GM23338 (cell line): ENCODE measurements at regions not wholly inside any gene's neighbourhood (a gene's known extent, or its start where the extent isn't known, plus 50 kb on each side); places are given as distances from the start of the nearest gene placed in this dataset.

ENCODE experiments used
- ATAC-seq: fragments of 200-7000 bp; cut with Tn5 transposase; 3 replicates; pipeline ENCODE4 v1.9.1; 2020
- DNase-seq: peaks from one replicate; pipeline ENCODE4 v3.0.0-alpha.2; 2015; ENCODE audit warnings: low spot score
- H2AFZ ChIP-seq: fragments of 200-600 bp; sonication (generic); 2 replicates; pipeline ENCODE4 v1.8.0; 2016; ENCODE audit warnings: antibody characterized with exemption, mild to moderate bottlenecking, moderate library complexity
- H3F3A ChIP-seq: fragments of 200-600 bp; sonication (generic); replicated peaks from 2 replicates; pipeline ENCODE4 v1.8.0; 2017; ENCODE audit warnings: antibody characterized with exemption, mixed run types, low read depth
- H3K27ac ChIP-seq: fragments of 200-600 bp; sonication (generic); 2 replicates; pipeline ENCODE4 v1.6.1; 2016; ENCODE audit warnings: low read depth
- H3K27me3 ChIP-seq: fragments of 200-600 bp; sonication (generic); 2 replicates; pipeline ENCODE4 v1.8.0; 2016; ENCODE audit warnings: mild to moderate bottlenecking, mixed run types, moderate library complexity; ENCODE audit not compliant: insufficient read depth
- H3K36me3 ChIP-seq: fragments of 200-600 bp; sonication (generic); 2 replicates; pipeline ENCODE4 v1.8.0; 2016; ENCODE audit warnings: mild to moderate bottlenecking; ENCODE audit not compliant: insufficient read depth
- H3K4me1 ChIP-seq: fragments of 200-600 bp; sonication (generic); 2 replicates; pipeline ENCODE4 v1.8.0; 2016; ENCODE audit warnings: mild to moderate bottlenecking, moderate library complexity; ENCODE audit not compliant: insufficient read depth
- H3K4me2 ChIP-seq: fragments of 200-600 bp; sonication (generic); 2 replicates; pipeline ENCODE4 v1.7.1; 2017; ENCODE audit warnings: mixed run types
- H3K4me3 ChIP-seq: fragments of 200-600 bp; sonication (generic); 2 replicates; pipeline ENCODE4 v1.6.1; 2016; ENCODE audit warnings: mixed run types
- H3K79me2 ChIP-seq: fragments of 200-600 bp; sonication (generic); replicated peaks from 2 replicates; pipeline ENCODE4 v1.8.0; 2017; ENCODE audit warnings: mild to moderate bottlenecking; ENCODE audit not compliant: insufficient read depth
- H3K9me2 ChIP-seq: fragments of 200-600 bp; sonication (generic); 2 replicates; pipeline ENCODE4 v1.8.0; 2017; ENCODE audit not compliant: insufficient read depth
- H4K20me1 ChIP-seq: fragments of 200-600 bp; sonication (generic); replicated peaks from 2 replicates; pipeline ENCODE4 v1.8.0; 2017; ENCODE audit warnings: mild to moderate bottlenecking; ENCODE audit not compliant: insufficient read depth
- H3K27ac Mint-ChIP-seq: 2 replicates; pipeline ENCODE4 v1.8.0; 2020; ENCODE audit warnings: inconsistent platforms, mild to moderate bottlenecking, moderate library complexity, mixed read lengths
- H3K27me3 Mint-ChIP-seq: 3 replicates; pipeline ENCODE4 v1.8.0; 2022; ENCODE audit warnings: low read depth, mild to moderate bottlenecking, moderate library complexity, mixed read lengths, inconsistent platforms; ENCODE audit not compliant: insufficient read depth, poor library complexity
- H3K36me3 Mint-ChIP-seq: 3 replicates; pipeline ENCODE4 v1.8.0; 2021; ENCODE audit warnings: low read depth, mild to moderate bottlenecking, inconsistent platforms, moderate library complexity, mixed read lengths
- H3K4me1 Mint-ChIP-seq: 3 replicates; pipeline ENCODE4 v1.8.0; 2020; ENCODE audit warnings: mild to moderate bottlenecking, inconsistent platforms, mixed read lengths
- H3K4me3 Mint-ChIP-seq: 3 replicates; pipeline ENCODE4 v1.8.0; 2021; ENCODE audit warnings: moderate library complexity, mild to moderate bottlenecking, inconsistent platforms, mixed read lengths
- H3K9me3 Mint-ChIP-seq: 3 replicates; pipeline ENCODE4 v1.8.0; 2020; ENCODE audit warnings: moderate library complexity, mild to moderate bottlenecking, inconsistent platforms, mixed read lengths
- CREB1 ChIP-seq: fragments of 250-450 bp; sonication (Bioruptor Pico); IDR thresholded peaks from 2 replicates; pipeline ENCODE4 v1.5.0; 2020; ENCODE audit warnings: low read depth, mild to moderate bottlenecking, moderate library complexity
- ETS1 ChIP-seq: IDR thresholded peaks from 2 replicates; pipeline ENCODE4 v1.6.1; 2016; ENCODE audit warnings: antibody characterized with exemption
- EZH2 ChIP-seq: fragments of 200-600 bp; sonication (generic); IDR thresholded peaks from one replicate; pipeline ENCODE4 v1.8.0; 2017; ENCODE audit warnings: antibody characterized with exemption, mild to moderate bottlenecking, low read depth; ENCODE audit not compliant: unreplicated experiment
- EZH2phosphoT487 ChIP-seq: fragments of 200-600 bp; sonication (generic); IDR thresholded peaks from one replicate; pipeline ENCODE4 v1.8.1; 2018; ENCODE audit warnings: antibody characterized with exemption; ENCODE audit not compliant: unreplicated experiment
- JUNB ChIP-seq: IDR thresholded peaks from one replicate; pipeline ENCODE4 v1.6.1; 2016; ENCODE audit warnings: antibody characterized with exemption; ENCODE audit not compliant: unreplicated experiment
- NANOG ChIP-seq: IDR thresholded peaks from 2 replicates; pipeline ENCODE4 v1.6.1; 2016; ENCODE audit warnings: antibody characterized with exemption, borderline replicate concordance
- POLR2AphosphoS5 ChIP-seq: IDR thresholded peaks from 2 replicates; pipeline ENCODE4 v1.6.1; 2016; ENCODE audit warnings: antibody characterized with exemption, low read depth
- REST ChIP-seq: IDR thresholded peaks from one replicate; pipeline ENCODE4 v1.6.1; 2018; ENCODE audit warnings: antibody characterized with exemption; ENCODE audit not compliant: unreplicated experiment
- STAT1 ChIP-seq: IDR thresholded peaks from one replicate; pipeline ENCODE4 v1.6.1; 2016; ENCODE audit warnings: antibody characterized with exemption; ENCODE audit not compliant: unreplicated experiment
- ZNF114 ChIP-seq: fragments of 250-450 bp; sonication (Bioruptor Pico); IDR thresholded peaks from 2 replicates; pipeline ENCODE4 v1.5.0; 2020; ENCODE audit warnings: mild to moderate bottlenecking, moderate library complexity
- ZNF331 ChIP-seq: fragments of 250-450 bp; sonication (Bioruptor Pico); IDR thresholded peaks from 2 replicates; pipeline ENCODE4 v1.5.0; 2020; ENCODE audit warnings: low read depth, mild to moderate bottlenecking, moderate library complexity
- ZNF462 ChIP-seq: fragments of 250-450 bp; sonication (Bioruptor Pico); IDR thresholded peaks from 2 replicates; pipeline ENCODE4 v1.5.0; 2020; ENCODE audit warnings: mild to moderate bottlenecking, moderate library complexity

GRCh38 chr10:88115407-88115806 lies 252.0 kb downstream of the PTEN start:
- H3K4me2 ChIP-seq: no peak overlapping the region
- Mint-ChIP-seq H3K4me3 (no peak overlapping the region), H3K27ac (no peak overlapping the region), H3K9me3 (no peaks in the 10 kb centered on the region), H3K27me3 (peaks cover 2% of the 10 kb centered on the region), H3K36me3 (no peaks in the 10 kb centered on the region), H3K4me1 (peaks cover 9% of the 10 kb centered on the region)
- no peaks in the 10 kb centered on the region for H3F3A ChIP-seq
- peaks cover 26% of the 10 kb centered on the region for H3K4me1 ChIP-seq
- H3K27me3 ChIP-seq: no peaks in the 10 kb centered on the region
- no peak overlapping the region for H3K4me3 ChIP-seq
- H4K20me1 ChIP-seq: no peaks in the 10 kb centered on the region
- DNase-seq: no peak
- H3K9me2 ChIP-seq: peaks cover 8% of the 10 kb centered on the region
- H3K36me3 ChIP-seq: no peaks in the 10 kb centered on the region
- H2AFZ ChIP-seq: no peak overlapping the region
- TF ChIP-seq REST: no peak
- TF ChIP-seq STAT1: no peak
- no peak for TF ChIP-seq ZNF331 (CRISPR knock-in tag)
- no peak for TF ChIP-seq POLR2AphosphoS5
- no peak for TF ChIP-seq ZNF114 (CRISPR knock-in tag)
- no peak for TF ChIP-seq EZH2phosphoT487
- TF ChIP-seq ZNF462 (CRISPR knock-in tag): no peak
- TF ChIP-seq NANOG: no peak
- no peak for TF ChIP-seq CREB1
- no peak for TF ChIP-seq ETS1
- no peak for TF ChIP-seq EZH2
- TF ChIP-seq JUNB: no peak
- H3K27ac ChIP-seq: no peak overlapping the region
- H3K79me2 ChIP-seq: no peaks in the 10 kb centered on the region
- no peak for ATAC-seq
